T-helper 2 cell (primary cell): ENCODE measurements at regions not wholly inside any gene's neighbourhood (a gene's known extent, or its start where the extent isn't known, plus 50 kb on each side); places are given as distances from the start of the nearest gene placed in this dataset.
"Not testable (repeated sequence)": the region's sequence is repeated elsewhere in the genome, so short reads cannot be mapped to it uniquely, and the experiment has no call there.

Experiments
- DNase-seq, 5 experiments: peaks; one replicate each; pipeline versions ENCODE4 v3.0.0 to v3.0.0-alpha.2; 2012 to 2022

DNA sequence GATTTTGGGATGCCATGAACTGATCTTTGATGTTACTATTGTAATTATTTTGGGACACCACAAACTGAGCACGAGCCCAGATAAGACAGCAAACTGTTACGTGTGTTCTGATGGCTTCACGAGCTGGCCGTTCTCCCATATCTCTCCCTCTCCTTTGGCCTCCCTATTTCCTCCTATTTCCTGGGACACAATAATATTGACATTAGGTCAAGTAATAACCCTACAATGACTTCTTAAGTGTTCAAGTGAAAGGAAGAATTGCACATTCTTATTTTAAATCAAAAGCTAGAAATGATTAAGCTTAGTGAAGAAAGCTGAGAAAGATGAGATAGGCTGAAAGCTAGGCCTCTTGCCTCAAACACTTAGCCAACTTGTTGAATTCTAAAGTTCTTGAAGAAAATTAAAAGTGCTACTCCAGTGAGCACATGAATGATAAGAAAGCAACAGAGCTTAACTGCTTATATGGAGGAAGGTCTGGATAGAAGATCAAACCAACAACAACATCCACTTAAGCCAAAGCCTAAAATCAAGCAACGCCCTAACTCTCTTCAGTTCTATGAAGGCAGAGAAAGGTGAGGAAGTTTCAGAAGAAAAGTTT is 247.1 kb downstream of the LRRC70 start:
- DNase-seq: no peak

DNA sequence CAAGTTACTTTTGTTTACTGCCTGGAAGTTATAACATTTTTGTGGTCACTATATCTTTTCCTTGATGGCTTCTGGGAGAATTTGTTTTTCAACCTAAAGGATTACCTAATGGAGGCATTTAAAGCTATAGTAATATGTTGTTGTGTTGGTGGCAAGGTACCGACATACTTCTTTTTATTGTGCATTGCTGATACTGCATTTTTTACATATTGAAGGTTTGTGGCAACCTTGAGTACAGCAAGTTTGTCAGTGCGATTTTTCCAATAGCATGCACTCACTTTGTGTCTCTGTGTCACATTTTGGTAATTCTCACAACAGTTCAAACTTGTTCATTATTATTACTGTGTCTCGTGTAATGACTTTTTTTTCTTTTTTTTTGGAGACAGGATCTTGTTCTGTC is 246.3 kb downstream of the LRRC70 start:
- no peak for DNase-seq

DNA sequence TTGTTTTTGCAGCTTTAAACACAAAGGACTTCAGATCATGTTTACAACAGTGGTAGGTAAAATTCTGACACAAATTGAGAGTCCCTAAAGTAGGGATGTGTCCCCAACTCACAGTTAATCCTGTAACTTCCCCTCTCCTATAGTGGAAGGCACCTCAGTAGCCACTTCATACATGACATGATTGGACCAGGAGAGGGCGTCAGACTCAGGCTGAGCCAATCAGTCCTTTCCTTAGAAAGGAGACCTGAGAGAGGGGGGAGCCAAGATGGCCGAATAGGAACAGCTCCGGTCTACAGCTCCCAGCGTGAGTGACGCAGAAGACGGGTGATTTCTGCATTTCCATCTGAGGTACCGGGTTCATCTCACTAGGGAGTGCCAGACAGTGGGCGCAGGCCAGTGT is 238.4 kb downstream of the LRRC70 start:
- DNase-seq: not testable (repeated sequence)

DNA sequence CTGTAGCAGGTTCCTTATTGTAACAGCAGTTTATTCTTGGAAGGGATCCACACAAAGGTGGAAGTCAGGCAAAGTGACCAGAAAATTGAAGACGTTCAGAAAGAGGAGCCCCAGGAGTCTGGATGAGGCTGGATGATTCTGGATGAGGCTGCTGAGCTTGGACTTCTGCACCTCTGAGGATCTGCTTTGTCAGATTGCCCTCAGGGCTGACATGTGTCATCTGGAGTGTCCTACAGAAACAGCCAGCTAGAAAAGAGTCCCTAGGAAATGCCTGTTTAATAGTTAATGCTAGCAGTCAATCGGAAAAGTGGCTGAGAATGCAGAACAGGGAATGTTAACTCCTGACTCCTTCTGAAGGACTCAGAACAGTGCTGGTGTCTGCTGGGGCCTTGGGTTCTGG is 236.4 kb downstream of the LRRC70 start:
- no peak for DNase-seq

DNA sequence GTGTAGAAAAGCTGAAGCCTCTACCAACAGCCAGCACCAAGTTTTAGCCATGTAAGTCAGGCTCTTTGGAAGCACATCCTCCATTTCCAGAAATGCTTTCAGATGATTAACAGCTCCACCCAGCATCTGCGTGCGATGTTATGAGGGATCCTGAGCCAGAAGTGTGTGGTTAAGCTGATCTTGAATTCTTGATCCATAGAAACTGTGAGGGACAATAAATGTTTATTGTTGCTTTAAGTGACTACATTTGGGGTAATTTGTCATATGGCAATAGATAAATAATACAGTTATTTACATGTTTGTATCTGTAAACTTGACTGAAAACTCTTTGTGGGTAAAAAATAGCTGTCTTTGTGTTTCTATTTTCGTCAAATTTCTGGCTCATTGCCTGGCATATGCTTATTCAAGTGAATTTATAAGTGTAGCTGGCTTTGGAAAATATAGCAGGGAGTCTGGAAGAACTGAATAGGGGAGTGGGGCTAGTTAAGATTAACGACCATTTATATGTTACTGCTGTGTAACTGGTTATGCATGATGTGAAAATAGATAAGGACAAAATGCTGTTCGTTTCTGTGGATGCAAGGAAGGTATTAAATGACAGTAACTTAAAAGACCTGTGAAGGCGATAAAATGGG is 234.1 kb downstream of the LRRC70 start:
- DNase-seq: no peak

DNA sequence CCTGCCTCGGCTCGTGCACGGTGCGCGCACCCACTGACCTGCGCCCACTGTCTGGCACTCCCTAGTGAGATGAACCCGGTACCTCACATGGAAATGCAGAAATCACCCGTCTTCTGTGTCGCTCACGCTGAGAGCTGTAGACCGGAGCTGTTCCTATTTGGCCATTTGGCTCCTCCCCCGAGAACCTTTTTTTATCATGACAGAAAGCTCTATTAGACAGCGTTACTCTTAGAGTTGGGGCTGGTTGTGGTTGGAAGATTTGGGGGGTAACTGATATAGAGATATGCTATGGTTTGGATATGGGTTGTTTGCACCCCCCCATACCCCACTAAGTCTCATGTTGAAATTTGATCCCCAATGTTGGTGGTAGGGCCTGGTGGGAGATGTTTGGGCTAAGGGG is 226.2 kb downstream of the LRRC70 start:
- DNase-seq: not testable (repeated sequence)

DNA sequence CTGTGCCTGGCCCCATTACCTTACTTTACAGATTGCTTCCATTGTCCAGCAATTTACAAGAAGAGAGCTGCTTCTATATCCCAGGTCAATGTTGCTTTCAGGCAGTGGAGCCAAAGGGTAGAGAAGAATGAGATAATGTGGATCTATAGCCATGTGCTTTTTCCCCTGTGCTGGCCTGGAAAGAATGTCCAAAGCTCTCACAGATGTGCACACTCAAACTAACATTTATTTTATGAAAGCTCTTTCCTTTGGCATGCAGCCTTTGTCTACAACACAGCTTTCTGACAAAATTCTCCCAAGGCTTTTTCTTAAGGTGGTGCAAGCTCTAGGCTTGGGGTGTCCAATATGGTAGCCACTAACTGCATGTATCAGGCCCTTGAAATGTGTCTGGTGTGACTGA is 217.3 kb downstream of the LRRC70 start:
- DNase-seq: no peak

DNA sequence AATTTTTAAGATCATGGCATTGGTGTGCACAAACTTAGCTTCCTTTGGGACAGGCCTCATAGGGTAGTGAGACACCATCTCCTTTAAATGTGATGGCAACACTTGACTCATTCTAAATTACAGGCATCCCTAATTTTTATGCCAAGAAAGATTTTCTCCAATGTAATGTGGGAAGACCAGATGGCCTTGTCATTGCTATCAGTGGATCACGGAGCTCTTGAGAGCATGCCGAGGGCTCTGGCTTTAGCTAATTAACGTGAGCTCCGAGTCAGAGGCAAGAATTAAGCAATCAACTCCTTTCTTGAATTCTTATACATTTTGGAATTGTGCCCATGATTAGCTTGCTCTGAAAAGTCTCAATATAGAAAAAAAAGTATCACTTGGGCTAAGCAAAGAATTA is 215.8 kb downstream of the LRRC70 start:
- no peak for DNase-seq

DNA sequence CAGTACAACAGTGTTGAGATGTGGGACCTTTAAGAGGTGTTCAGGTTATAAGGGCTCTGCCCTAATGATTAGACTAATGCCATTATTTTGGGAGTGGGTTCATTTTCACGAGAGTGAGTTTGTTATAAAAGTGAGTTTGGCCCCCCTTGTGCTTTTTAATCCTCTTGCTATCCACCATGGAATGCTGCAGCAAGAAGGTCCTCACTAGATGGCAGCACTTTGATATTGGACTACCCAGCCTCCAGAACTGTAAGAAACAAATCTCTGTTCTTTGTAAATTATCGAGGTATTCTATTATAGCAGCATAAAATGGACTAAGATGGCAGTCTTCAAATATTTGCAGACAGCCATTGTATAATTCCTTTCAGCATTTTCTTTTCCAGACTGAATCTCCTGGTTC is 212.4 kb downstream of the LRRC70 start:
- DNase-seq: no peak

DNA sequence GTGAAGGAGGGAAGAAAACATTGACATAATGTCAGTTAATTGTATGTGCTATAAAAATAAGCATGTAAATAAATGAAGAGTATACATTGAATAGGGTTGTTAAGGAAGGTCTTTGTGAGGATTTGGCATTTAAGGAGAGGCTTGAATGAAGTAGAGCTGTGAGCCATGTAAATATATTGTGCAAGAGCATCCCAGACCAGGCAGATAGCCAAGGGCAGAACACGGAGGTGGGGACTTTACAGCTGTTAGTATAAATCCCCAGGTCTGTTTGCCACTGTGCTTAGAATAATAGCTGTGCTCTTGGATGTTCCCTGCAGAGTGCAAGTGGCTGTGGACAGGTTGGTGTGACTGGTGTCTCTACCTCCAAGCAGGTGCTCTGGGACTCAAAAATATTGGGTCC is 211.7 kb downstream of the LRRC70 start:
- DNase-seq: no peak

DNA sequence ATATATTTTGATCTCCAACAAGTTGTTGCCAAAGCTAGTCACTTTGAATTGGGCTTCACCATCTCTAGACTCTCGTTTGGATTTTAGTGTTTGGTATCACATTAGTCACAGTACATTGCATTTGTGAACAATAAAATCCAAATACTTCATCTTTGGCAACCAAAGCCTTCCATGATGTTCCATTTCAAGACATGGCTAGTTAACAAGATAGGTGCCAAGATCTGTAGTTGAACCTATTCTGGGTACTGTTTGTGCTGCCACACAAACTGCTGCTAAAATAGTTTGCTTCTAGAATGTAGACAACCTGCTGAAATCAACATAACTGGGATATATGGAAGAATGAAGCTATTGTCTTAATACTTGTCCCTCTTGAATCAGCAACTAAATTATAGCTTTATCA is 207.5 kb downstream of the LRRC70 start:
- no peak for DNase-seq

DNA sequence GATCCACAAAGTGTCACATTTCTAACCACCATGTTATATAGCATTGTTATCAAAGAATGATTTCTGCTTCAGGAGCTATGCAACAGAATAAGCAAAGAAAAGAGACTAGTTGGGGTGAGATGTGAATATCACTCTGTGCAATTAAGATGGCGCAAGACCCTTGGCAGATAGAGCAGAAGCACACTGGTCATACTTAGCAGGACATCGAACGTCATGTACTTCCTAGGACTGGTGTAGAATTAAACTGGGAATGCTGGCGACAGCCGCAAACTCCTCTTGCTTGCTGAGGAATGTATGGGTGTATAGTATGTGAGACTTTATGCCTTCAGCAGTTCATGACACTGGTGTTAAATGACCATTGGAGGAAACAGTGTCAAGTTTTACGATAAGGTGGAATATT is 207.0 kb downstream of the LRRC70 start:
- no peak for DNase-seq

DNA sequence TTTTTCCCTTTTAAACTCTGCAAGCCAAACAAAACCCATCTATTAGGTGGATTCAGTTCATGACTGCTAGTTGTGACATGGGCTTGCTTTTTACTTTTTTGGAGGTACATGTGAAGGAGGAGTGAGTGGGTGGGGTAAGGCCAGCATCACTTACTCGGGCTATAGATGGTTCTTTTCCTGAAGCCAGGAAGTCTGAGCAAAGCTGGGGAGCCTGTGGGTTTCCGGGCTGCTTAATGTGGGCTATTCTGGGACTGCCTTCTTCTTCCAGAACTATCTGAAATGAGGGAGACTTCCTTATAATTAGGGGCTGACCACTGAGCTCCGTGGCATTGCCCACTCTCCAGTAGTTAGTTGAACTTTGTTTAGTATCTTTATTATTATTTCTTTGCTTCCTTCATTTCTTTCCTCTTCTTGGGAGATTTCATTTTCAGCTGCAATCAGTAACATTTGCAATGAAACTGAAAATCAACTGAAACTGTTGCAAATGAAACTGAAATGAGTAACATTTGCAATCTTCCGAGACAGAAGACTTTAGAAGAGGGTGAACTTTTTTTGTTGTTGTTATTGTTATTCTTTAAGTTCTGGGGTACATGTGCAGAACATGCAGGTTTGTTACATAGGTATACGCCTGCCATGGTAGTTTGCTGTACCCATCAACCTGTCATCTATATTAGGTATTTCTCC is 204.9 kb downstream of the LRRC70 start:
- DNase-seq: no peak

DNA sequence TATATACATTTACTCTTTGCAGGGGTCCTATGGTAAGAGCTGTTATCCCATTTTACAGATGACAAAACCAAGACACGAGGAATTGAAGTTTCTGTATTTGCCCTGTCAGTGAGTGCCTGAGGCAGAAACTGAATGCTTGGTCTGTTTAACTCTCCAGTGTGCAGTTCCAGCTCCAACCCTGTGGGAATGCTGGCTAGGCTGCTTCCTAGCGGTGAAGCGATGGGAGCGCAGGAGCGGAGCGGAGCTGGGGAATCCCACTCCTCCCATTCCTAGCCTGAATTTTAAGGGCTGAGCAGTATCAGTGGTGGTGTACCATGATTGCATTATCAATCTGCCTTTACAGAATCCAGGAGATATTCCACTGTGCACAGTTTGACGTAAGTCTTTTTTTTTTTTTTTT is 202.3 kb downstream of the LRRC70 start:
- no peak for DNase-seq

DNA sequence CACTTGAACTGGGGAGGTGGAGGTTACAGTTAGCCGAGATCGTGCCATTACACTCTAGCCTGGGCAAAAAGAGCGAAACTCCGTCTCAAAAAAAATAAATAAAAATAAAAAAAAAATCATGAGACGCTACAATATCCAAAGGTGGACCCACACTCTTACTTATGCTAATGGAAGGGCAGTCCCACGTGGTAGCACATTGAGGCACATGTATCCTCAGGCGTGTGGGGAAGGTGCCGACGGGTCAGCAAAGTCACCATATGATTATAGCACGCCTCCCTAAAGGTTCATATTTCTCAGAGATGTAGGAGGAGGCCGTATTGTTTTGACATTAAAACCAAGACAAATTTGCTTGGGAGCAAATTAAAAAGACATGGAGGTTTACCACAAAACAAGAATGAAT is 201.6 kb downstream of the LRRC70 start:
- DNase-seq: no peak

DNA sequence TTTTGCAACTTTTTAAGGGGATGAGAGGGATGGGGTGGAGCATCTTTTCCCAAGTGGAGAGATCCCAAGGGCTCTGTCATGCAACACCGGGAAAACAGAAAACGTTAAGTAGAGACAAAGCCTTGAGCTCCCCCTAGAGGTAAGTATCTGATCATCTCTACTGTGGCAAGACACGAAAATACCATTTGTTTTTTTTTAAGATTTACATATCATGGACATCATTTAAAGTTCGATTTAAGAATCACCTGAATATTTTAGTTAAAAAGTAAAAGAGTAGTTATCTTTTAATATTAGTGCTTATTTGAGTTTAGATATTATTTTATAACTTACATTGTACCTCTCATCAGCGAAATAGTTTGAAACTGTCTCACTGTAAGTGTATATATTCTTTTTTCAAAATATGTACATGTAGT is 200.4 kb downstream of the LRRC70 start:
- DNase-seq: peak in 2 of 5 experiments; percentile 0 to 38

DNA sequence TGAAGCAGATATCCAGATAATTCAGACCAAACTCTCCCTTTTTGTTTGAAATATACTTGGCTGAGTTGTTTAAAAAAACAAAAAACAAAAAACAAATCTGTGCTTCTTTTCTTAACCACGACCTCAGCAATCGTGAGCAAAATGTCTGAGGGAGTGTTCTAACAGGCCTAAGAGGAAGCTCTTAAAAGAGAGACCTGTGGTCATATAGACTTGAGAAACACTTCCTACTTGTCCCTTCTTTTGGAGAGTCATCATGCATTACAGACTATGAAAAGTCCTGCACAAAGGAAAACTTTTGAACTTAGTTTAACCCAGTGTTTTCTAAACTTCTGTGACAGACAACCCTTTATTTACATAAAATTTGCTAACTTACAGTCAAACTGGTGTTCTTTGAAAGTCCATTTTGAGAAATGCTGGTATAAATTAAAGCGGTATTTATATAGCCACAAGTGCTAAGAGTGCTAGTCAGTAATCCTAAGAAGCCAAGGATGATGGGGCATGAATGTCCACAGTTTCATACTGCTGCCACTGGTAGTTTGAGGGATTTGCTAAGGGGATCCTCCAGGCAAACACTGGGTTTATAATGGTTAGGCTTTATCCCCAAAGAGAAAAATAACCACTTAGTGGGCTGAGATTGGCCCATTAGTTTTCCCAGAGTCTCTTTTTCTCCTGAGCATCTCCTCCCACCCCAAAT is 199.8 kb downstream of the LRRC70 start:
- DNase-seq: no peak

DNA sequence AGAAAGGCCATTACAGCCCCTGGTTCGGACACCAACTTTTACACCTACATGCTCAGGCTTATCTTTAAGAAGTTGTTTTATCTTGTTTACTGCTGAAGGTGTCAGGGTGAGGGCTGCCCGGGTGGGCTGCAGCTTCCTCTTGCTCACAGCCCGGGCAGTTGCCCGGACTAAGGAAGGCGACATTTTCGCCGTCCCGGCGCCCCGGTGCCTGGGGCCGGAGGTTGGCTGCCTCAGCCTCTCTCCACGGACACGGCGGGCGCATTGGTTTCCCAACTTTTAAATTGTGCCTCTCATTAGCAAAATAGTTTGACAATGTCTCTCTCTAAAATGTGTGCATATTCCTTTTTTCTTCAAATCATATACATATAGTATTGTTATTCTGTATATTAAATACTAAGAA is 198.5 kb downstream of the LRRC70 start:
- not testable (repeated sequence) for DNase-seq

DNA sequence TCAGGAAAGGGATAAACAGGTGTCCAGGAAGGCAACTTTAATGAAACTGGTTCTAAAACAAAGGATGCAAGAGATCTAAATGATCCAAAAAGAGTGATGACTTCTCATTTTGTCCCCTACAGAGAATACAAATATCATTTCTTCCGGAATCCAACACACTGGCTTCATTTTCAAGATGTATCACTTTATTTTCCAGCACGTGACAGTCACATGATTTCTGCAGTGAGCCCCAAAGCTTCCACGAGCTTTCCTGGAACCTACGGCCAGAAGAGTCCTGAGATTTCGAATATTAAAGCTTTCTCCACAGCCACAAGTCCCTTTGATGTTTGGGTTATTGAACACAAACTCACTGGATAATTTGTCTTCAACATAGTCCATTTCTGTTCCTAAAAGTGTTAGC is 198.0 kb downstream of the LRRC70 start:
- not testable (repeated sequence) for DNase-seq

DNA sequence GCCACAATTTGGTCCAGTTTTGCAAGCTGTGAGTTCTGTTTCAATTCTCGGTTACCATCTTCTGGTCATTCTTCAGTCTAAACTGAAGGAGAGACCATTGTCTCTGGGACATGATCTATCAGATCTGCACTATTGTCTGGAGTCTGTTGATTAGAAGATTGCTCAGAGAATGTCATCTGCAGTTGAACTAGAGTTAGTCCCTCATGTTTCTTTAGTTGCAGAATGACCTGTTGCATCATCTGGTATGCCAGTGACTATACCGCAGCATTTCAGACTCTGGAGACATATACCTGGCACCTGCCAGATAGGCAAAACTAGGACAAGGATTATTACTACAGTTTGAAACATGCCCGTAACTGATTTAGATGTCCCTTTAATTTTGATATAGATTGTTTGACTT is 194.8 kb downstream of the LRRC70 start:
- no peak for DNase-seq

DNA sequence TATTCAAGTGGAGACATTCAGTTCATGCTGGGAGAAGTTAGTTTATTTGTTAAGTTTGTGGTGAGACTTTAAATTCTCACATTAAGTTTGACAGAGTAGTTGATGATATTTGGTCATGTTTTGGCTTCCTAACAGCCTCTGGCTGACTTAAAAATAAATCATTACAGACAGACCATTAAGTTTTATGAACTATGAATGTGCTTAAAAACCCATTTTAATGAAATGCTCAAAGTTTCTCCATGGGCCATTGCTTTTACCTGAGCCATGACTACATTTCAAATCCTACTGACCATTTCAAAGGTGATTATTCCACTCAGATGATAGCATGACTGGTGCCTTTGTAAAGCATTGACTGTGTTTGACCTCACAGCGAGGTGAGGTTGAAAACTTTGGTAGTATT is 192.7 kb downstream of the LRRC70 start:
- no peak for DNase-seq

DNA sequence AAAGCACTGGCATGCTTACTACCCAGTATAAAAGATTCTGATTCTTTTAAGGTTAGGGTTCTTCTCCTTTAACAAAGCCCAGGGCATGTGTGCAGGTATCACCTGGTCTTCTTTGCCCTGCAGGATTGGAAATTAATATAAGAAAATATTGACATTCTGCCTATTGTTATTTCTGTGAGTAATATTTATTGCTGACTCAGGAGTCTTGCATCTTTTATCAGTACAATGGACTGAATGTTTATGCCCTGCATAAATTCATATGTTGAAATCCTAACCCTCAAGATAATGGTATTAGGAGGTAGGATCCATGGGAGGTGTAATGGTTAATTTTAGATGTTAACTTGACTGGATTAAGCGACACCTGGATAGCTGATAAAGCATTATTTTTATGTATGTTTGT is 189.0 kb downstream of the LRRC70 start:
- no peak for DNase-seq

DNA sequence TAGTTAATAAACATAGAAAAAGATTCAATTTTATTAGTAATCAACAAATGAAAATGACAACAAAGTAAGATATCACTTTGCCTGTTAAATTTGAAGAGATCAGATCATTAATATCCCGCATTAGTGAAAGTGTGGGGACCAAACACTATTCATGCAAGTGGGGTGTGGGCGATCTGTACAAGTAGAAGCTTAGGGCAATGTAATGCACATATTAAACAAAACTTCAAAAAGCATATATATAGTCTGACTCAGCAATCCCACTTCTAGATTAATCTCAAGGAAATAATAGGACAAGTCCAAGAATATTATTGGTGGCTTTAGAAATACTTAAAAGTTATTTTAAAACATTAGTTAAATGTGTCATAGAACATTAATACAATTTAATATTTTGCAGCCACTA is 188.5 kb downstream of the LRRC70 start:
- DNase-seq: no peak

DNA sequence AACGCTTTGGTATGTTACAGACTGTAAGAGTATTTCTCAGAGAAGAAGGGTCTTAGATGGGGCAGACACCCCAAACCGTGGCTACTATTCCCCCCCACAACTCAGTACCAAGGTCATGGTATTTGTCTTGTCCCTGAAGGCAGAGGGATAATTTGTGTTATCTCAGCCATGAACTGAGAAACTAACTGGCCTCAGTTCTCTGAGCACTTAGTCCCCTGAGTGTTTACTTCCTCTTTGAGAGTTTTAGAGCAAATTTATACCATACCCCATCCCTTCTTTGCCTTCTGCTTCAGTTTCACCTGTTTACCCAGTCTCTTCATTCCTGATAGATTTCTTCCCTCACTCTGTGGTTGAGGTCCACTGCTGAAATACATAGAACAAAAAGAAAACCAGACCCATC is 183.9 kb downstream of the LRRC70 start:
- no peak for DNase-seq
